Ovary (tissue), 7 donors: ENCODE measurements at regions not wholly inside any gene's neighbourhood (a gene's known extent, or its start where the extent isn't known, plus 50 kb on each side); places are given as distances from the start of the nearest gene placed in this dataset.
"Not testable (repeated sequence)": the region's sequence is repeated elsewhere in the genome, so short reads cannot be mapped to it uniquely, and the experiment has no call there.

Source experiments
- DNase-seq, 5 donors: peaks; one replicate each; pipeline ENCODE4 v3.0.0-alpha.2; 2019 to 2020
- H3K27ac ChIP-seq, 2 donors: fragments of 200-600 bp; one replicate each; pipeline versions ENCODE4 v1.5.1 to v1.8.0; 2019 to 2022
- H3K27me3 ChIP-seq: fragments of 200-600 bp; one replicate; pipeline ENCODE4 v1.8.0; 2022
- H3K36me3 ChIP-seq: fragments of 200-600 bp; sonication (generic); one replicate; pipeline ENCODE4 v1.5.1; 2019
- H3K4me1 ChIP-seq: one replicate; pipeline ENCODE4 v1.8.1; 2013; ENCODE audit warnings: mild to moderate bottlenecking, moderate library complexity; ENCODE audit not compliant: insufficient read depth
- H3K4me3 ChIP-seq: fragments of 200-600 bp; sonication (generic); one replicate; pipeline ENCODE4 v1.5.1; 2017
- H3K9me3 ChIP-seq, 2 donors: fragments of 200-600 bp in 1 of 2; sonication (generic) in 1 of 2; one replicate each; pipeline versions ENCODE4 v1.5.1 to v1.8.1; 2013 to 2019; ENCODE audit warnings: mild to moderate bottlenecking in 1 of 2, moderate library complexity in 1 of 2
- EP300 ChIP-seq: sonication (generic); formaldehyde crosslinking; IDR thresholded peaks from one replicate; pipeline ENCODE4 v1.6.1; 2017; ENCODE audit warnings: antibody characterized with exemption
- POLR2A ChIP-seq: fragments of 450-650 bp; IDR thresholded peaks from one replicate; pipeline ENCODE4 v1.6.1; 2017; ENCODE audit warnings: antibody characterized with exemption, mild to moderate bottlenecking, moderate library complexity
- WGBS, 3 donors: extraction: QIAGEN DNeasy Blood & Tissue Kit in 1 of 3; methylation state at CpG; one replicate each; pipeline versions ENCODE4 v1.1.5 to v1.1.7; 2013 to 2017; 5-methylcytosine and 5-hydroxymethylcytosine counted together
- intact Hi-C, 4 donors: fragments of 100-400 bp; cut with DNase I; formaldehyde crosslinking; loops; one replicate each; pipeline versions ENCODE4 v1.11.0 to v1.15.1; 2022 to 2023
- TF ChIP-seq, protein P1 (sequence below), 3 donors: fragments of 450-650 bp in 2 of 3; fragments of 200-600 bp in 1 of 3; IDR thresholded peaks; one replicate each; pipeline versions ENCODE4 v1.5.1 to v1.8.0; 2016 to 2022; ENCODE audit warnings: antibody characterized with exemption in 3 of 3, mild to moderate bottlenecking in 1 of 3
- donor health status: DM: no; HTN: no; CAD: no; lungs with moderate emphysema.
- donor health status: DM: no; HTN: no; CAD: no.
- donor health status: Bipolar disorder and iron deficiency.
- donor health status: DM: no; HTN: no; CAD: no.
- donor health status: DM: yes; HTN: yes; CAD: no.

DNA sequence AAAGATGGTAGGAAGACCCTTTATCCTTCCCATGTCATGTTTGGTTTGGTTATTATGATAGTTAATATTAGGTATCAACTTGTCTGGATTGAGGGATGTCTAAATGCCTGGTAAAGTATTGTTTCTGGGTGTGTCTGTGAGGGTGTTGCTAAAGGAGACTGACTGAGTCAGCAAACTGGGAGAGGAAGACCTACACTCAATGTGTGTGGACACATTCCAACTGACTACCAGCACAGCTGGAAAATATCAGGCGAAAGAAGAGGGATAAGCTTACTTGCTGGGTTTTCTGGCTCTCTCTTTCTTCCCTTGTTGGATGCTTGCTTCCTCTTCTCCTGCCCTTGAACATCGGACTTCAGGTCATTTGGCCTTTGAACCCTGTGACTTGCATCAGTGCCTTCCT is 1227.6 kb upstream of the EPHA6 start:
- Histone ChIP-seq H3K4me3 (no peak overlapping the region), H3K9me3 (no peaks in the 10 kb centered on the region), H3K27me3 (no peaks in the 10 kb centered on the region), H3K4me1 (no peaks in the 10 kb centered on the region), H3K27ac (no peak overlapping the region), H3K36me3 (no peaks in the 10 kb centered on the region)
- 10 to 27% (median 20%) methylated on average over 2 of the region's 2 CpGs for WGBS, 3 donors
- TF ChIP-seq POLR2A = no peak
- TF ChIP-seq EP300 = no peak
- TF ChIP-seq, protein P1, sequence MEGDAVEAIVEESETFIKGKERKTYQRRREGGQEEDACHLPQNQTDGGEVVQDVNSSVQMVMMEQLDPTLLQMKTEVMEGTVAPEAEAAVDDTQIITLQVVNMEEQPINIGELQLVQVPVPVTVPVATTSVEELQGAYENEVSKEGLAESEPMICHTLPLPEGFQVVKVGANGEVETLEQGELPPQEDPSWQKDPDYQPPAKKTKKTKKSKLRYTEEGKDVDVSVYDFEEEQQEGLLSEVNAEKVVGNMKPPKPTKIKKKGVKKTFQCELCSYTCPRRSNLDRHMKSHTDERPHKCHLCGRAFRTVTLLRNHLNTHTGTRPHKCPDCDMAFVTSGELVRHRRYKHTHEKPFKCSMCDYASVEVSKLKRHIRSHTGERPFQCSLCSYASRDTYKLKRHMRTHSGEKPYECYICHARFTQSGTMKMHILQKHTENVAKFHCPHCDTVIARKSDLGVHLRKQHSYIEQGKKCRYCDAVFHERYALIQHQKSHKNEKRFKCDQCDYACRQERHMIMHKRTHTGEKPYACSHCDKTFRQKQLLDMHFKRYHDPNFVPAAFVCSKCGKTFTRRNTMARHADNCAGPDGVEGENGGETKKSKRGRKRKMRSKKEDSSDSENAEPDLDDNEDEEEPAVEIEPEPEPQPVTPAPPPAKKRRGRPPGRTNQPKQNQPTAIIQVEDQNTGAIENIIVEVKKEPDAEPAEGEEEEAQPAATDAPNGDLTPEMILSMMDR (IDR thresholded peaks at IDR 0.05) = no peak
- DNase-seq = peak in 1 of 5 donors; percentile 15
- intact Hi-C loops = no loop called here

DNA sequence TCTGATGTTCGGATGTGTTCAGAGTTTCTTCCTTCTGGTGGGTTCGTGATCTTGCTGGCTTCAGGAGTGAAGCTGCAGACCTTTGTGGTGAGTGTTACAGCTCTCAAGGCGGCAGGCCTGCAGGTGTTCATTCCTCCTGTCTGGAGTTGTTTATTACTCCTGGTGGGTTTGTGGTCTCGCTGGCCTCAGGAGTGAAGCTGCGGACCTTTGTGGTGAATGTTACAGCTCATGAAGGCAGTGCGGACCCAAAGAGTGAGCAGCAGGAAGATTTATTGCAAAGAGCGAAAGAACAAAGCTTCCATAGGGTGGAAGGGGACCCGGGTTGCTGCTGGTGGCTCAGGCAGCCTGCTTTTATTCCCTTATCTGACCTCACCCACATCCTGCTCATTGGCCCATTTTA is 1226.8 kb upstream of the EPHA6 start:
- H3K4me1 ChIP-seq, H3K36me3 ChIP-seq, H3K4me3 ChIP-seq, H3K9me3 ChIP-seq, DNase-seq, H3K27ac ChIP-seq, intact Hi-C loops, H3K27me3 ChIP-seq: not testable (repeated sequence)
- WGBS, 3 donors = 82 to 89% (median 84%) methylated on average over 8 of the region's 8 CpGs

DNA sequence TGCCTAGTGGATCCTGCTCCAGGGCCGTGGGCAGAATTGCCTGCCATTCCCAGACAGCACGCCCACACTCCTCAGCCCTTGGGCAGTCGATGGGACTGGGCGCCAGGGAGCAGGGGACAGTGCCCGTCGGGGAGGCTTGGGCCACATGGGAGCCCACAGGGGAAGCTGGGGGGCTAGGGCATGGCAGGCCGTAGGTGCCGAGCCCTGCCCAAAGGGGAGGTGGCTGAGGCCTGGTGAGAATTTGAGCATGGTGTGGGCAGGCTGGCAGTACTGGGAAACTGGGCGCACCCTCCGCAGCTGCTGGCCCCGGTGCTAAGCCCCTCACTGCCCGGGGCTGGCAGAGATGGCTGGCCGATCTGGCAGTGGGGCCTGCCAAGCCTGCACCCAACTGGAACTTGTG is 1225.9 kb upstream of the EPHA6 start:
- H3K4me1 ChIP-seq = no peaks in the 10 kb centered on the region
- H3K27me3 ChIP-seq = no peaks in the 10 kb centered on the region
- TF ChIP-seq POLR2A (no peak), EP300 (no peak)
- TF ChIP-seq, protein P1 (IDR thresholded peaks at IDR 0.05) = no peak
- DNase-seq = no peak
- intact Hi-C loops = no loop called here
- no peak overlapping the region for H3K27ac ChIP-seq
- H3K4me3 ChIP-seq = no peak overlapping the region
- H3K36me3 ChIP-seq = no peaks in the 10 kb centered on the region
- no peaks in the 10 kb centered on the region for H3K9me3 ChIP-seq
- 88 to 96% (median 88%) methylated on average over 13 of the region's 13 CpGs for WGBS, 3 donors

DNA sequence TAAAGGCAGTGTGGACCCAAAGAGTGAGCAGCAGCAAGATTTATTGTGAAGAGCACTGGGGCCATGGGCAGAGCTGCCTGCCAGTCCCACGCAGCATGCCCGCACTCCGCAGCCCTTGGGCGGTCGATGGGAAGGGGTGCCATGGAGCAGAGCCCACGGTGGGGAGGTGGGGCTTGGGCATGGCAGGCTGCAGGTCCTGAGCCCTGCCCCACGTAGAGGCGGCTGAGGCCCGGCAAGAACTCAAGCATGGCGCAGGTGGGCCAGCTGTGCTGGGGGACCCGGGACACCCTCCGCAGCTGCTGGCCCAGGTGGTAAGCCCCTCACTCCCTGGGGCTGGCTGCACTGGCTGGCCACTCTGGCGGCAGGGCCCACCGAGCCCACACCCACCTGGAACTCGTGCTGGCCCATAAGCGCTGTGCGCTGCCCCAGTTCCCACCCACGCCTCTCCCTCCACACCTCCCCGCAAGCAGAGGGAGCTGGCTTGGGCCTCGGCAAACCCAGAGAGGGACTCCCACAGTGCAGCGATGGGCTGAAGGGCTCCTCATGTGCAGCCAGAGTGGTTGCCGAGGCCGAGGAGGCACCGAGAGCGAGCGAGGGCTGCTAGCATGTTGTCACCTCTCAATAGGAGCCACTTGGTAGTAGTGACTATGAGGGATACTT is 1218.8 kb upstream of the EPHA6 start:
- Histone ChIP-seq H3K36me3 (no peaks in the 10 kb centered on the region), H3K4me3 (no peak overlapping the region), H3K9me3 (no peaks in the 10 kb centered on the region), H3K27ac (no peak overlapping the region), H3K27me3 (no peaks in the 10 kb centered on the region), H3K4me1 (no peaks in the 10 kb centered on the region)
- no peak for DNase-seq
- TF ChIP-seq POLR2A = no peak
- no peak for TF ChIP-seq EP300
- TF ChIP-seq, protein P1 (IDR thresholded peaks at IDR 0.05) = no peak
- intact Hi-C loops = no loop called here
- WGBS, 3 donors = 87 to 90% (median 88%) methylated on average over 24 to 26 of the region's 26 CpGs

DNA sequence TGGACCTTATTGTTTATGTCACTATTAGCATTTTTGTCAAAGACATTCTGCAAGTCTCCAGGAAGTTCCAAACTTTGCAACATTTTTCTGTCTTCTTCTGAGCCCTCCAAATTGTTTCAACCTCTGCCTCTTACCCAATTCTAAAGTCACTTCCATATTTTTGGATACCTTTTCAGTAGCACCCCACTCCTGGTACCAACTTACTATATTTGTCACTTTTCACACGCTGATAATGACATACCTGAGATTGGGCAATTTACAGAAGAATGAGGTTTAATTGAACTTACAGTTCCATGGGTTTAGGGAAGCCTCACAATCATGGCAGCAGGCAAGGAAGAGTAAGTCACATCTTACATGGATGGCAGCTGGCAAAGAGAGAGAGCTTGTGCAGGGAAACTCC is 1206.5 kb upstream of the EPHA6 start:
- no peaks in the 10 kb centered on the region for H3K4me1 ChIP-seq
- whole genome bisulfite sequencing, 3 donors = 69 to 89% (median 78%) methylated on average over 1 of the region's 1 CpG
- no peak for DNase-seq

More for the DNA sequence above, 1206.5 kb upstream of the EPHA6 start:
- Histone ChIP-seq H3K36me3 (no peaks in the 10 kb centered on the region), H3K9me3 (no peaks in the 10 kb centered on the region), H3K27ac (no peak overlapping the region), H3K4me3 (no peak overlapping the region), H3K27me3 (no peaks in the 10 kb centered on the region)
- no peak for TF ChIP-seq EP300
- intact Hi-C loops = no loop called here
